WTC11 (cell line): ENCODE measurements at regions not wholly inside any gene's neighbourhood (a gene's known extent, or its start where the extent isn't known, plus 50 kb on each side); places are given as distances from the start of the nearest gene placed in this dataset.

Experiments
- ATAC-seq: fragments of 200-7000 bp; cut with Tn5 transposase; 2 replicates; pipeline ENCODE4 v1.10.0; 2021; ENCODE audit warnings: mild to moderate bottlenecking, moderate library complexity
- CTCF ChIA-PET: fragments of 300-600 bp; sonication (Branson Sonifier 250); formaldehyde crosslinking; loops from one replicate; lab custom pipeline; 2021; ENCODE audit warnings: antibody characterized with exemption; lab: Charles Lee
- POLR2A ChIA-PET: fragments of 350-600 bp; sonication (Branson Sonifier 250); formaldehyde crosslinking; loops from one replicate; lab custom pipeline; 2021; ENCODE audit warnings: antibody characterized with exemption; lab: Charles Lee
- DNase-seq: peaks from one replicate; pipeline ENCODE4 v3.0.0; 2021; ENCODE audit warnings: low spot score
- H3K27ac Mint-ChIP-seq: 2 replicates; pipeline ENCODE4 v1.8.0; 2021; ENCODE audit warnings: mixed read lengths
- H3K27me3 Mint-ChIP-seq: 2 replicates; pipeline ENCODE4 v1.8.0; 2021; ENCODE audit warnings: low read depth, mild to moderate bottlenecking, moderate library complexity, mixed read lengths
- H3K36me3 Mint-ChIP-seq: 2 replicates; pipeline ENCODE4 v1.8.0; 2021; ENCODE audit warnings: mixed read lengths
- H3K4me1 Mint-ChIP-seq: 2 replicates; pipeline ENCODE4 v1.8.0; 2022; ENCODE audit warnings: mixed read lengths
- H3K4me3 Mint-ChIP-seq: 2 replicates; pipeline ENCODE4 v1.8.0; 2021; ENCODE audit warnings: mild to moderate bottlenecking, moderate library complexity, mixed read lengths
- H3K9me3 Mint-ChIP-seq: 2 replicates; pipeline ENCODE4 v1.8.0; 2021; ENCODE audit warnings: mixed read lengths
- ARID4B ChIP-seq: sonication (generic); formaldehyde crosslinking; IDR thresholded peaks from 2 replicates; pipeline ENCODE4 v1.8.0; 2023; ENCODE audit warnings: missing genetic modification reagents, mild to moderate bottlenecking, borderline replicate concordance
- E2F1 ChIP-seq: sonication (generic); formaldehyde crosslinking; IDR thresholded peaks from 2 replicates; pipeline ENCODE4 v1.8.0; 2022; ENCODE audit warnings: mild to moderate bottlenecking, missing genetic modification reagents
- E2F5 ChIP-seq: sonication (generic); formaldehyde crosslinking; IDR thresholded peaks from 2 replicates; pipeline ENCODE4 v1.8.1; 2022; ENCODE audit warnings: mild to moderate bottlenecking, moderate library complexity, missing genetic modification reagents
- ETV6 ChIP-seq: sonication (generic); formaldehyde crosslinking; IDR thresholded peaks from 2 replicates; pipeline ENCODE4 v1.8.1; 2022; ENCODE audit warnings: mild to moderate bottlenecking, missing genetic modification reagents
- FOXP1 ChIP-seq: sonication (generic); formaldehyde crosslinking; IDR thresholded peaks from 2 replicates; pipeline ENCODE4 v1.8.0; 2022; ENCODE audit warnings: missing genetic modification reagents, mild to moderate bottlenecking, moderate library complexity, borderline replicate concordance
- JUN ChIP-seq: sonication (generic); formaldehyde crosslinking; IDR thresholded peaks from 2 replicates; pipeline ENCODE4 v1.8.0; 2023; ENCODE audit warnings: mild to moderate bottlenecking, missing genetic modification reagents
- NFATC4 ChIP-seq: fragments of 250-450 bp; sonication (Bioruptor Pico); IDR thresholded peaks from 2 replicates; pipeline ENCODE4 v1.9.0; 2021; ENCODE audit warnings: mild to moderate bottlenecking
- NR2C2 ChIP-seq: sonication (generic); formaldehyde crosslinking; IDR thresholded peaks from 2 replicates; pipeline ENCODE4 v1.8.0; 2022; ENCODE audit warnings: mild to moderate bottlenecking, missing genetic modification reagents
- NR3C1 ChIP-seq: sonication (generic); formaldehyde crosslinking; conservative IDR thresholded peaks from 2 replicates; pipeline ENCODE4 v1.8.1; 2023; ENCODE audit warnings: low read depth, mild to moderate bottlenecking, missing genetic modification reagents
- TP53 ChIP-seq: sonication (generic); formaldehyde crosslinking; IDR thresholded peaks from 2 replicates; pipeline ENCODE4 v1.8.1; 2023; ENCODE audit warnings: mild to moderate bottlenecking, missing genetic modification reagents
- ZNF263 ChIP-seq: sonication (generic); formaldehyde crosslinking; IDR thresholded peaks from 2 replicates; pipeline ENCODE4 v1.8.1; 2022; ENCODE audit warnings: low read depth, mild to moderate bottlenecking, moderate library complexity, missing genetic modification reagents

GRCh38 chr16:77585379-77586251 lies 136.7 kb upstream of the NUDT7 start:
- no peak overlapping the region for H3K27ac Mint-ChIP-seq
- no peak for ATAC-seq
- H3K4me1 Mint-ChIP-seq, result peaks cover 28% of the 10 kb centered on the region
- no peaks in the 10 kb centered on the region for H3K9me3 Mint-ChIP-seq
- TF ChIP-seq TP53 (CRISPR knock-in tag), result no peak
- H3K27me3 Mint-ChIP-seq, result no peaks in the 10 kb centered on the region; the same call in 1 of the 2 replicates
- CTCF ChIA-PET, result interaction anchor here (0.9 to 4.3 kb wide), 5 partner anchors 9 to 417 kb away, joined by 3 to 60 read pairs (median 8); partner anchors contain the start of gene ADAMTS18
- POLR2A ChIA-PET, result no interaction called here
- no peaks in the 10 kb centered on the region for H3K36me3 Mint-ChIP-seq
- H3K4me3 Mint-ChIP-seq, result no peak overlapping the region
- no peak for DNase-seq

- no peaks in the 10 kb centered on the region for H3K27me3 Mint-ChIP-seq
- ATAC-seq (no peak), DNase-seq (no peak)
- no peak overlapping the region for H3K27ac Mint-ChIP-seq
- no peaks in the 10 kb centered on the region for H3K9me3 Mint-ChIP-seq
- ChIA-PET CTCF (no interaction called here), POLR2A (no interaction called here)
- no peak overlapping the region for H3K4me3 Mint-ChIP-seq
- no peaks in the 10 kb centered on the region for H3K36me3 Mint-ChIP-seq
- H3K4me1 Mint-ChIP-seq, result peaks cover 27% of the 10 kb centered on the region
- TF ChIP-seq JUN (CRISPR knock-in tag), result no peak
Observed at GRCh38 chr16:77588389-77588788, 133.9 kb upstream of the NUDT7 start.

- DNase-seq, result no peak
- H3K27ac Mint-ChIP-seq, result no peak overlapping the region
- H3K36me3 Mint-ChIP-seq, result no peaks in the 10 kb centered on the region
- peaks cover 23% of the 10 kb centered on the region for H3K4me1 Mint-ChIP-seq
- no peaks in the 10 kb centered on the region for H3K27me3 Mint-ChIP-seq
- no peak overlapping the region for H3K4me3 Mint-ChIP-seq
- TF ChIP-seq ARID4B (CRISPR knock-in tag) (no peak), ZNF263 (CRISPR knock-in tag) (no peak), FOXP1 (no peak), NR2C2 (CRISPR knock-in tag) (no peak), NR3C1 (CRISPR knock-in tag) (no peak), NFATC4 (no peak), ETV6 (CRISPR knock-in tag) (no peak)
- TF ChIP-seq, all 79 proteins: peak for 0
- ChIA-PET POLR2A (no interaction called here), CTCF (no interaction called here)
- no peaks in the 10 kb centered on the region for H3K9me3 Mint-ChIP-seq
- ATAC-seq, result no peak
Observed at GRCh38 chr16:77589071-77589765, 133.1 kb upstream of the NUDT7 start.

- ChIA-PET CTCF (interaction anchor here (0.6 kb wide), 1 partner anchor 502 kb away, joined by 4 read pairs; no protein-coding TSS in a partner anchor), POLR2A (interaction anchor here (0.6 kb wide), 1 partner anchor 11 kb away, joined by 5 read pairs; no protein-coding TSS in a partner anchor)
- H3K27ac Mint-ChIP-seq, result no peak overlapping the region
- no peak for DNase-seq
- no peak overlapping the region for H3K4me3 Mint-ChIP-seq
- no peak for TF ChIP-seq E2F1 (CRISPR knock-in tag)
- TF ChIP-seq E2F5 (CRISPR knock-in tag), result no peak
- TF ChIP-seq, all 79 proteins: peak for 0
- Mint-ChIP-seq H3K27me3 (no peaks in the 10 kb centered on the region), H3K4me1 (peaks cover 23% of the 10 kb centered on the region), H3K9me3 (no peaks in the 10 kb centered on the region), H3K36me3 (no peaks in the 10 kb centered on the region)
- no peak for ATAC-seq
Observed at GRCh38 chr16:77590707-77591106, 131.6 kb upstream of the NUDT7 start.
